Spleen (tissue), 7 donors: ENCODE measurements at regions not wholly inside any gene's neighbourhood (a gene's known extent, or its start where the extent isn't known, plus 50 kb on each side); places are given as distances from the start of the nearest gene placed in this dataset.

Experiments used
- POLR2A ChIP-seq, 3 donors: fragments of 450-650 bp; IDR thresholded peaks; one replicate each; pipeline ENCODE4 v1.5.1; 2017; ENCODE audit warnings: antibody characterized with exemption in 3 of 3, mild to moderate bottlenecking in 1 of 3
- POLR2AphosphoS5 ChIP-seq, 3 donors: sonication (generic); formaldehyde crosslinking; IDR thresholded peaks; one replicate each; pipeline ENCODE4 v1.5.1; 2017; ENCODE audit warnings: antibody characterized with exemption in 3 of 3
- TF ChIP-seq, protein P1 (sequence below), 11 experiments: fragments of 200-600 bp in 7 of 11; fragments of 450-650 bp in 4 of 11; sonication (generic) in 4 of 11; IDR thresholded peaks in 8 of 11; conservative IDR thresholded peaks in 3 of 11; 1 replicate in 7 of 11; 2 replicates in 4 of 11; pipeline versions ENCODE4 v1.4.0 to v1.8.0; 2016 to 2021; ENCODE audit warnings: antibody characterized with exemption in 11 of 11, inconsistent platforms in 4 of 11, mild to moderate bottlenecking in 1 of 11
- donor health status: DM: no; HTN: no; CAD: no; lungs with moderate emphysema.
- donor health status: DM: no; HTN: no; CAD: no.
- donor health status: DM: no; HTN: no; CAD: no.

DNA sequence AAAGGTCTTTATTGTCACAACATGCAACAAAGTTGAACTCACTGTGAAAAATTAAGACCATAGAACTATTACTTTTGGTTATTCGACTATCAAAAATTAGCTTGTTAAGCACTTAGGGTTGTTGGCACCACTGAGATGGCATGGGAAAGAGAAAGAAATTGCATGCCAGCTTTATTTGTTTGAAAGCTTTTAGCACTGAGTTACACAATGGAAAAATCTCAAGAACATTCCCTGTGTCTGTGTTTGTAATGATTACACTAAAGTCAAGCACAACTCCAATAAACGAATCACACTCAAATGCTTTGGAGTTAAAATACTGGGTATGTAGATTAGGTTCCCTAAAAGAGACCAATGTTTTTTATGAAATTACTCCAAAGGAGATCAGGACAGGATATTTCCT is 158.6 kb upstream of the COL8A1 start:
- TF ChIP-seq, protein P1, sequence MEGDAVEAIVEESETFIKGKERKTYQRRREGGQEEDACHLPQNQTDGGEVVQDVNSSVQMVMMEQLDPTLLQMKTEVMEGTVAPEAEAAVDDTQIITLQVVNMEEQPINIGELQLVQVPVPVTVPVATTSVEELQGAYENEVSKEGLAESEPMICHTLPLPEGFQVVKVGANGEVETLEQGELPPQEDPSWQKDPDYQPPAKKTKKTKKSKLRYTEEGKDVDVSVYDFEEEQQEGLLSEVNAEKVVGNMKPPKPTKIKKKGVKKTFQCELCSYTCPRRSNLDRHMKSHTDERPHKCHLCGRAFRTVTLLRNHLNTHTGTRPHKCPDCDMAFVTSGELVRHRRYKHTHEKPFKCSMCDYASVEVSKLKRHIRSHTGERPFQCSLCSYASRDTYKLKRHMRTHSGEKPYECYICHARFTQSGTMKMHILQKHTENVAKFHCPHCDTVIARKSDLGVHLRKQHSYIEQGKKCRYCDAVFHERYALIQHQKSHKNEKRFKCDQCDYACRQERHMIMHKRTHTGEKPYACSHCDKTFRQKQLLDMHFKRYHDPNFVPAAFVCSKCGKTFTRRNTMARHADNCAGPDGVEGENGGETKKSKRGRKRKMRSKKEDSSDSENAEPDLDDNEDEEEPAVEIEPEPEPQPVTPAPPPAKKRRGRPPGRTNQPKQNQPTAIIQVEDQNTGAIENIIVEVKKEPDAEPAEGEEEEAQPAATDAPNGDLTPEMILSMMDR (IDR thresholded peaks at IDR 0.05 in 8 of 11, conservative IDR thresholded peaks at IDR 0.05 in 3 of 11): no peak
- no peak for TF ChIP-seq POLR2AphosphoS5 (IDR thresholded peaks at IDR 0.05)
- TF ChIP-seq POLR2A (IDR thresholded peaks at IDR 0.05): no peak
